Left hindlimb (tissue), 1 donor: ENCODE measurements at regions not wholly inside any gene's neighbourhood (a gene's known extent, or its start where the extent isn't known, plus 50 kb on each side); places are given as distances from the start of the nearest gene placed in this dataset.
A peak's percentile ranks its signal among the peaks of the same experiment; 100 is the strongest.
"Not testable (repeated sequence)": the region's sequence is repeated elsewhere in the genome, so short reads cannot be mapped to it uniquely, and the experiment has no call there.

Experiments
- DNase-seq: peaks from one replicate; pipeline ENCODE4 v3.0.0-alpha.2; 2018

DNA sequence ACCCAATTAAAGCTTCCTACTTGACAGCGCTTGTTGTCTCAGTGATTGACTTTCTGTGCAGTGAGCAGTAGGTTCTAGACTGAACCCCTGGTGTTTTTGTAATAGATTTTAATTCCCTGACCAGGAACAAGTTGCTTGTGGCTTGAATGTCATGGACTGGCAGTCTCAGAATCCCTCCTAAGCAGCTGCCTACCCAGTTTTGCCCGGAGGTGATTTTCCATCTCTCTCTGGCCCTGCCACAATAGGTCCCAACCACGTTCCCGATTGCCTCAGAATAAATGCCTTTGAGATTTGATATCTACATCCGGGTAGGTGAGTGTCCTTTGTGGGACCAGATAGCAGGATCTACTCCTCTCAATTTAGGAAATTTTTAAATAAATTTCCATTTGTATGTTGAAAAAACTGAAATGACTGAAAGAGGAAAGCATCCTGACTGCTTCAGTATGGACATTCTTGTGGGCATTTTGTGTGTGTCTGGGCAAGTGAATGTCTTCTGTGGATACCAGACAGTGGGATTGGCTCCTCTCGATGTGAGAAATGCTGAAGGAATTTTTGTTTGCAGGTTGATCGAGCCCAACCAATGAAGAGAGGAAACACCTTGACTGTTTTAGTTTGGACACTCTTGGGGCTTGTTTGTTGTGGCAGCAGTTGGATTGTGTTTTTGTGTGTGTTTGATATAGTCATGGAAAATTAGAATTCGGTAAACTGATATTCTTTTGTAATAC is 1607.4 kb downstream of the C4orf33 start:
- DNase-seq: no peak

DNA sequence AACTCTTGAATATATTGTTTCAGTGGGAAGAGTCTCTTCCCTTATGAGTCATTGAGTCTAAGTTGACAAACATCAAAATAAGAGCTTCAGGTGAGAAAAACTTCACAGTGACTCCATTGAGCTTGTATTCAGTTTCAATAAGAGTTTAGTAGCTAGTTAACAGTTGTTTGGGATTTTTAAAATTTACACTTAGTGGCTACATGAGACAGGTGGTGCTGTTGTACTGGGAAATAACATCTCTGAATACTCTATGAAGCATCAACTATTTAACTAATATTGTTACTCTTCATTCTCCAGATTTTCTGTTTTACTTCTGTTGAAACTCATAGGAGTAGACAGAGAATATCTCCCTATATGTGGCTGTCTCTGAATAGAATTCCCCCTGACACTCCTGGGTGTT is 1609.1 kb downstream of the C4orf33 start:
- no peak for DNase-seq

DNA sequence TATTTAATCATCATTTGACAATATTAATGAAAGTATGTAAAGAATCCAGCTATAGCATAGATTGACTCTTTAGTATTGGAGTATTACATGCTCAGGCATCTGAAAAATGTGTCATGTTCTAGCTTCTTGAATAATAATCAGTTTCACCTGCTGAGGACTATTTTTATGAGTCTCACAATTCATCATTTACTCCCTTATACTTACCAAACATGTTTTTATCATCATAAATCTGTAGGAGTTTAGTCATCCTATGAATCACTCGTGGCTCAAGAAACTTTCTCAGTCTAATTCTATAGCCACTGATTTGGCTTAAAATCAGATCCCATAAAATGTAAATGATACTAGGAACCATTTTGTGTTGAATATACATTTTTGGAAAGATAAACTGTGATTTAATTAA is 1616.1 kb downstream of the C4orf33 start:
- no peak for DNase-seq

DNA sequence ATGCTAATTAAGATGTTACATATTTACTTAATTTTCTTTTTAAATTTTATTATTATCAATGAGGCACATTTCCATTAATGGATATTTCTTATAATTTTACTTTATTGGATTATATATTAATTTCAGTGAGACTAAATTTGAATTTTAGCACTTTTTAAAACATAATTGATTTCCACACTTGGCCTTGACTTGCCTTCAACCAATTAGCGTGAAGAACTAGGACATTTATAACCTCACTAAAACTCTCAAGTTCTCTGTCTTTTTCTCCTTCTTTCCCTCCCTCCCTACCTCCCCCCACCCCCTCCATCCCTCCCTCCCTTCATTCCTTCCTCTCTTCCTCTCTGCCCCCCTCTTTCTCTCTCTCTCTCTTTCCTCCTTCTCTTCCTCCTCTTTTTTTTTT is 1618.1 kb downstream of the C4orf33 start:
- DNase-seq: no peak

DNA sequence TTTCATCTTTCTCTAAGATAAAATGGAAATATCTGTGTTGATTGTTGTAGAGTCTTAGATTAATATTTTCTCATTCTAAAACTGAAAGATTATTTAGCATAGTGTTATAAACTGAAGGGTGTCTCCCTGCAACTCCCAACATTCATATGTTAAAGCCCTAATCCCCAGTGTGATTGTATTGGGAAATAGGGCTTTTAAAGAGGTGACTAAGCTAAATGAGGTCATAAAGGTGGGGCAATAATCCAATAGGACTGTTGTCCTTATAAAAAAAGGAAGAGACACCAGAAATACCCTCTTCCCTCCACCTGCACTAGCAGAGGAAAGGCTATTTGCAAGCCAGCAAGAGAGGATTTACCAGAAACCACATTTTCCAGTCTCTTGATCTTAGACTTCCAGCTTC is 1626.4 kb downstream of the C4orf33 start:
- no peak for DNase-seq

DNA sequence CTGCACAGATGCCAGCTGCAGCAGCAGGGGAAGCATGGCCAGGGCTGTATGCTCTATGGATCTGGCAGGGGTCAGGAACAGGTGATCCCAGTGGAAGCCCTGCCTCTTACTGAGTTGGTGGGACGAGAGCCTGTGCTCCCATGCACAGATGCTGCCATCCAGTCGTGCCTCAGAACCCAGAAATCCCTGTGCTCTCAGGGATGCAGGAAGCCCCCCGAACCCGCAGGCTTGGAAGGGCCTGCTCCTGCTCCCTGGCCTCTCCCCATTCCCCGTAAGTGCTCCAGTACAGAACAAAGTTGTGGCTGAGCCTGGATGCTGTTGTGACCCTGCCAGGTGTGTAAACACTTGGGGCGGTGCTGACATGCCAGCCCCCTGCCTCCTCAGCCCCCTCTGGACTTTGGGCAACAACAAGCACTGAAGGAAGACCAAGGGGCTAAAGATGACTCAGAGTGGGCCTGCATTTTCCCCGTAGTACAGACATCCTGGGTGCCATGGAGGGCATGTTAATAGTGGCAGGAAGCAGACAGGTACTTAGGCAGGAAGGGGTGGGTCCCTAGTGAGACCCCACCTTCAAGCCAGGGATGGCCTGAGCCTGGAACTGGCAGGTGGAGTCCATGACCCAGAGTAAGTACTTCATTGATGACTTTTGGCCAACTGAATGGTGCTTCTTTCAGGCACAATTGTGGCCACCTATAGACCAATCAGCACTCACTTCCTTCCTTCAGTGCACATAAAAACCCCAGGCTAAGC is 1640.7 kb downstream of the C4orf33 start:
- DNase-seq: no peak

DNA sequence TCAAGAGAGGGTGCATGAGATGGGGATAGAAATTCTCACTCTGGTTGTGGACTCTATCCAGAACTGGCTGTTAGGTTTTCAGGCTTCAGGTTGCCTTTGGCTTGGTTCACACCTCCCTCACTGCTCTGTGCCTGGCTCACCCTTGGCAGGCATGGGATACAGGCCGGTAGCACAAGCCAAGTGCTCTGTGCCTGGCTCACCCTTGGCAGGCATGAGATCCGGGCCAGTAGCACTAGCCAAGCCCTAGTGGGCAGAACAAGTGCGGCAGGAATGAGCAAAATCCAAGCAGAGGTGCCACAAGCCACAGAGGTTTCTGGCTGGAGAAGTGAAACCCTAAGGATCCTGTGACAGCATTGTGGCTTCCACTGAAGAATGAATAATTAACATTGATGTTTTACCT is 1642.3 kb downstream of the C4orf33 start:
- DNase-seq: no peak

DNA sequence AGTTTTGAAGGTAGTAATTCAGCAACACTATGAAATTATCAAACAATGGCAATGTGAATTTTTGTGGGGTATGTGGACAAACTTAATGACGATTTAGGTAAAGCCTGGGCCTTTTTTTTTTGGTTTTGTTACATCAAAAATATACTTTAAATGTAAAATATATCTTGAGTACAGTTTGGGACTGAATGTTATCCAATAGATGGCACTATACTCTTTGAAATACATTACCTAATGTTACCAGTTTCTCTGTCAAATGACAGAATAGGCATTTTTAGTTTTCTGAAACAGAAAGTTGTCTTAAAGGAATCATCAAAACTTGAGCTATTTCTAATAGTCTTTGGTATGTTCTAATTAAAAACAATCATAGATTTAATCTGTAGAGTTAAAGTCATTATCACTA is 1651.9 kb downstream of the C4orf33 start:
- DNase-seq: no peak

DNA sequence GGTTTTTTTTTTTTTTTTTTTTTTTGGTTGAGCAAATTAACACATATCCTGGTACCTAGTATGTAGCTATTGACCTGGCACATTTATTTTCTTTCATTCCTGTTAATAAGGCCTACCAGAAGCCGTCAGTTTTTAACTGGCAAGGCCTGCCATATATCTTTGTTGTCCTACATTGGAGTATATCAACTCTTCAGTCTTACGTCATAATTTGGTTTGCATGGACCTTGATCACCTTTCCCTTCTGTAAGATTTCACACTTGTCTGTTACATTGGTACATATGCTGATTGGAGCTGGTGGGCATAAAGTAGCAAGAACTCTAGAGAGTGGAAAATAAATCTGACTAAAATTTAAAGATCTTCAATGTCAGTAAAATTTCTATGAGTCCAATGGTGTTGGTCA is 1658.0 kb downstream of the C4orf33 start:
- no peak for DNase-seq

DNA sequence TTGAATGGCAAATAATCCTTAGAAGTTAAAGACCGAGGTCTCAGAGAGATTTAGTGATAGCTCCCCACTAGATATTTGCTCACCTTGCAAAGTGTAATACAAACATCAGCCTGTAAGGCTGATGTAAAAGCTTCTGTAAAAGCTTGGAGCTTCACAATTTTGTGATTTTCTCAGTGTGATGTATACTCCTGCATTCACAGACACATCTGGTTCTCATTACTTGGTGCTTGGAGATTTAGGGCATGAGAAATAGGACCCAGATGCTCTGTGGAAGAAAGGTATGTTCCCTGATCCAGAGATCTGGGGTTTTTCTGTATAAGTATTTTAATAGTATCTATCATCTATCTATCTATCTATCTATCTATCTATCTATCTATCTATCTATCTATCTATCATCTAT is 1664.3 kb downstream of the C4orf33 start:
- no peak for DNase-seq

DNA sequence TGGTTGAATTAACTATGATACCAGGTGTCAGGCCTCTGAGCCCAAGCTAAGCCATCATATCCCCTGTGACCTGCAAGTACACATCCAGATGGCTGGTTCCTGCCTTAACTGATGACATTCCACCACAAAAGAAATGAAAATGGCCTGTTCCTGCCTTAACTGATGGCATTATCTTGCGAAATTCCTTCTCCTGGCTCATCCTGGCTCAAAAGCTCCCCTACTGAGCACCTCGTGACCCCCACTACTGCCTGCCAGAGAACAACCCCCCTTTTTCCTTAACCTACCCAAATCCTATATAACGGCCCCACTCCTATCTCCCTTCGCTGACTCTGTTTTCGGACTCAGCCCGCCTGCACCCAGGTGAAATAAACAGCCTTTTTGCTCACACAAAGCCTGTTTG is 1671.4 kb downstream of the C4orf33 start:
- DNase-seq: not testable (repeated sequence)

DNA sequence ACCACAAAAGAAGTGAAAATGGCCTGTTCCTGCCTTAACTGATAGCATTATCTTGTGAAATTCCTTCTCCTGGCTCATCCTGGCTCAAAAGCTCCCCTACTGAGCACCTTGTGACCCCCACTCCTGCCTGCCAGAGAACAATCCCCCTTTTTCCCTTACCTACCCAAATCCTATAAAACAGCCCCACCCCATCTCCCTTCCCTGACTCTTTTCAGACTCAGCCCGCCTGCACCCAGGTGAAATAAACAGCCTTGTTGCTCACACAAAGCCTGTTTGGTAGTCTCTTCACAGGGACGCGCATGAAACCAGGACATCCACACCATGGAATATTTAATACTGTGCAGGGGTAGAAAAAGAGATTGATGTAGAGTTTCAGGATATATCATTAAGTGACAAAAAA is 1677.0 kb downstream of the C4orf33 start:
- not testable (repeated sequence) for DNase-seq

DNA sequence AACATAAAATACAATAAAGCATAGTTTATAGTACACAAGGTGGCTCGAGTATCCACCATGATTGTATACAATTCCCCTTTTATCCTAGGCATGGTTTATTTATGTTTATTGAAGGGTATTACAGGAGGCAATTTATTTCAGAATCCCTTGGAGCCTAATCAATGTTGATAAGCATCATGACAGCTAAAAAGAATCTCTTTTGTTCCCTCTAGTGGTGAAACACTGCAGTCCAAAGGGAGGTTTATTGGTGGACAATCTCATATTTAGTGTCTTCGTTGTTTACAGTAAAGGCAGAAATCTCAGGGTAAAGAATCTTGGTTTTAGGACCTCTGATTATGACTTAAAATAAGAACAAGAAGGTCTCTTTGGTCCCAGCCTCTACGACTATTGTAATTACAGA is 1712.5 kb downstream of the C4orf33 start:
- no peak for DNase-seq

DNA sequence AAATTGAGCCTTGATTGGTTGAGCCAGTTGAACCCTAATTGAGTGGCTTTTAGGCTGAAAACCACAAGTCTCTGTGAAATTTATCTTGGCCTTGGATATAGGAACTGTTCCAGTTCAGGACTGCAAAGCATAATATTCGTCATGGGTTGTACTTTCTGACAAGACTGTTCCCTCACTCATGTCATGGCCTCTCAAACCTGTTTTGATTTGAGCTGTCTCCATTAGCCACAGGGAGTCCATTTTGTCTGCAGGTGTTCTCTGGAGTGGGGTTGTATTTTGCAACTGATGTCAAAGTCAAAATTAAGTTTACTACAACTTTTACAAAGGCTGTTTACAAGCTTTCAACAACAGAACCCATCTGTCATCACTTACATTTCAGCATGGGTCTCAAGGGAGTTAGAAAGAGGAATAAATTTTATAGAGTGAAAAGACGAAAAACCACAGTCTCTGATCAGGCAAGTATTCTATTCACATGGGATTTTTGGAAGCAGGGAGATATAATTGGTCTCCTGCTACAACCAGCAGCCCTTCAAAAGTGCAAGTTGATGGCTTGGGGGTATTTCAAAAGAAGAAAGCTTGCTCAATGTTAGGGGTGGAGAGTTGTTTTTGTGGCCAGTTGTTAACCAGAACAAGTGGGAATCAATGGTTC is 1716.3 kb downstream of the C4orf33 start:
- no peak for DNase-seq

DNA sequence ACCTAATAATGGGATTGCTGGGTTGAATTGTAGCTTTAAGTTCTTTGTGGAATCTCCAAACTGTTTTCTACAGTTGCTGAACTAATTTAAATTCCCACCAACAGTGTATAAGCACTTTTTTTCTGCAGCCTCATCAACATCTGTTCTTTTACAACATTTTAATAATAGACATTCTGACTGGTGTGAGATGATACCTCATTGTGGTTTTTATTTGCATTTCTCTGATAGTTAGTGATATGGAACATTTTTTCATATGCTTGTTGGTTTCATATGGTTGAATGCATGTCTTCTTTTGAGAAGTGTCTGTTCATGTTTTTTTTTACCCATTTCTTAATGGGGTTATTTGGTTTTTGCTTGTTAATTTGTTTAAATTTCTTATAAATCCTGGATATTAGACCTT is 1718.9 kb downstream of the C4orf33 start:
- DNase-seq: no peak

DNA sequence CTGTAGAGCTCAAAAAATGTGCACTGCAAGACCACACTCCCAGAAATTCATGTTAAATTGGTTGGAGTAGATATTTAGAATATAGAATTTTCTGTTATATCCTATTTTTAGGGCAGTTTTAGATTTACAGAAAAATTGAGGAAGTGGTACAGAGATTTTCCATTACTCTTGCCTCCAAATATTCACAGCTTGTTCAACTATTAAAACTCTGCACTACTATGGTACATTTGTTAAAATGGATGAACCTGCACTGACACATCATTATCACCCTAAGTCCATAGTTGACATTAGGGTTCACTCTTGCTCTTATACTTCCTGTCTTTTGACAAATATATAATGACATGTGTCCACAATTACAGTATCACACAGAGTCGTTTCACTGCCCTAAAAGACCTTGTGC is 1724.5 kb downstream of the C4orf33 start:
- no peak for DNase-seq

DNA sequence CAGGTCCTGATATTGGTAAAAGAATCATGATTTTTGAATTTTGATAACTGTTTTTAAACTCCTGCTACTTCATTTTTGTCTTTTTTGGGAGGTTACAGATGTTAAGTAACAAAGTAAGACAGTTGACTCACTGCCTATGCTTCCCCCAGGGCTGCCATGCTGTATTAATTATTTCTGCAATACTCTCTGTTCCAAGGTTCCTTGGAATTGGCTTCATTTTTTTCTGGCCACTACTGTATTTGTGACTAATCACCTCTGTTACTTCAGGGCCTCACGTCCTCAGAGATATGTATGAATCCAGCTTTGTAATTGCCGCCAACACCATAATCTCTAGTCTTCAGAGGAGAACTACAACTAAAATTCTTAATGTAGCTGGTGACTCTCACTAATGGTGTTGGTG is 1729.3 kb downstream of the C4orf33 start:
- no peak for DNase-seq

DNA sequence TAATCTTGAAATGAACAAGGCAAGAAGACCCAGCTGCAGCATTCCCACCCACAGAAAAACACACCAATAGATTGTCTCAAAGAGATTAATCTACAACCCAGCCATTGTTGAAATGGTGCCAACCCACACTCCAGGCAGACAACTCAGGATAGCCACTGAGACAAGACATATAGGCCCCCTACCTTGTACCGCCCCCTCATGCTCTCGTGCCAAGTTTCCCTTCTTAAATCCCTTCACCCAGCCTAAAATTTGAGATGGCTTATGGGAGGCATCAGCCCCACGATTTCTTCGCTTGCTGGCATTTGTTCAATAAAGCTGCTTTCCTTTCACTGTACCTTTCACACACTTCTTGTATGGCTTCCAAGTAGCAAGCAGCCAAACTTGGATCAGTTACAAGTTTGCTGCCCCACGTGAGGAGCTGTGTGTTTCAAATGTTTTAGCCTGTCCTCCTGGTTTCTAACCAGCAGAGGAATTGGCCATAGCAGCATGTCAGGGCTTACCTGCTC is 1754.1 kb downstream of the C4orf33 start:
- DNase-seq: peak; percentile 31

DNA sequence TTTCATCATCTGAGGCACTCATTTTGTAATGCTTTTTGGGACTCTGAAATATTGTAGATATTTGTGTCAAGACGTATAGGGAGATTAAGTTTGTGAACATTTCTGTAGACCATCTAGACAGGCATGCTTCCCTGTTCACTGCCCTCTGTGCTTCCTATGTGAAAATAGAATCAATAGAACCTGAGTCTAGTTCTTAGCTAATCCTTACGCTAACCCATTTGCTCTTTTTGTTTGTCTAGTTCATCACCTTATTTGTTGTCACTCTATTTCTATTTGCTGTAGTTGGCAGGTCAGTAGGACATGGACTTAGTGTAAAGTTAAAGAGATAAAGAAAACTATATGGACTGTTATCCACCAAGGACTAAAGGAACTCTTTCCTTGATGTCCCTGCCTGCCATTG is 1755.2 kb downstream of the C4orf33 start:
- no peak for DNase-seq

DNA sequence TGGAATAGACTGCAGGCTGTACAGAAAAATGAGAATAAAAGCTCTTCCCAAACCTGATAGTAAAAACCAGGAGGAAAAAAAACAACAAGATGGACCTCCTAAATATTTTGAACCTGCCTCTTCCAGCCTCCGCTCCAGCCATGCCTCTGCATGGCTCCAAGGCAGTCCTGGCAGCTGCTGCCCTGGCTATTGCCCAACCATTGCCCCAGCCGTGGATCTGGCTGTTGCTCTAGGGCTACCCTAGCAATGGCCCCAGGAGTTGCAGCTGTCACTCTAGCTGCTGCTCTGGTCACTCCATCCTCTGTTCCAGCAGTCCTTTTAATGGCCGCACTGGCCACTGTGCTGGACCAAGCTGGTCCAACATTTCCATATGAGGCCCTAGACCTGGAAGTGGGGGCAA is 1756.0 kb downstream of the C4orf33 start:
- no peak for DNase-seq

DNA sequence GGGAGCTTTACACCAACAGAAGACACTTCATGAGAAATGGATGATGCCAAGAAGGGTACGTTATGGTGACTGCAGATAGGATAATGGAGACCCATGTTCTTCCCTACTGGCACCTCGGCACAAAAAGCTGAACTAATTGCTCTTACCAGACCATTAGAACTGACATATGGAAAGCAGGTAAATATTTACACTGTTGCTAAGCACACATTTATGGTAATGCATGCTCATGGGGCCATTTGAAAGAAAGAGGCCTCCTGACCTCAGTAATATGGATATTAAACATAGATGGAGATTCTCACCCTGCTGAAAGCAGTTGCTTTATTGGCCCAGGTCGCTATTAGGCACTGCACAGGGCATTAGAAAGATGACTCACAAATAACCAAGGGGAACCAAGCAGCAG is 1759.6 kb downstream of the C4orf33 start:
- no peak for DNase-seq

DNA sequence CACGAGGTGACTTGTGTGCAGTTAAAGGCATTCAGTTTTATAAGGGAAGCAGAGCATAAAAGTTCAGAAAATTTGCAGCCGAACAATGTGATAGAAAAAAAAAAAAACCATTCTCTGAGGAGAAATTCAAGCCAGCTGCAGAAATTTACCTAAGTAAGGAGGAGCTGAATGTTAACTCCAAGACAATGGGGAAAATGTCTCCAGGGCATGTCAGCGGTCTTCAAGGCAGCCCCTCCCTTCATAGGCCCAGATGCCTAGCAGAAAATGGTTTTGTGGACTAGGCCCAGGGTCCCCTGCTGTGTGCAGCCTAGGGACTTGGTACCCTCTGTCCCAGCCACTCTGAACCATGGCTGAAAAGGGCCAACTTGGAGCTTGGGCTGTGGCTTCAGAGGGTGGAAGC is 1764.0 kb downstream of the C4orf33 start:
- DNase-seq: no peak

DNA sequence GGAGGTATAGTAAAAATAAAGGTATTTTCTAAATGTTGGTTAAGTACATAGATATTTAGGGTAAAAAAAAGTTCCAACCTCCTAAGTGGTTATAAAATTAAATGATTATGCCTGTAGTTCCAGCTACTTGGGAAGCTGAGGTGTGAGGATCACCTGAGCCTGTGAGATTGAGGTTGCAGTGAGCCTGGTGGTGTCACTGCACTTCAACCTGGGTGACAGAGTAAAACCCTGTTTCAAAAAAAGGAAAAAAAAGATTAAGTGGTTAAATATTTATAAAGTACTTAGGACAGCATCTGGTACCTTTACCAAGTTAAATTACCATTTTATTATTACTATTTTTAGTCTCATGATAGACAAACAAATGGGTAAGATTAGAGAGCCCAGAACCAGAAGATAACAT is 1801.0 kb downstream of the C4orf33 start:
- DNase-seq: no peak

DNA sequence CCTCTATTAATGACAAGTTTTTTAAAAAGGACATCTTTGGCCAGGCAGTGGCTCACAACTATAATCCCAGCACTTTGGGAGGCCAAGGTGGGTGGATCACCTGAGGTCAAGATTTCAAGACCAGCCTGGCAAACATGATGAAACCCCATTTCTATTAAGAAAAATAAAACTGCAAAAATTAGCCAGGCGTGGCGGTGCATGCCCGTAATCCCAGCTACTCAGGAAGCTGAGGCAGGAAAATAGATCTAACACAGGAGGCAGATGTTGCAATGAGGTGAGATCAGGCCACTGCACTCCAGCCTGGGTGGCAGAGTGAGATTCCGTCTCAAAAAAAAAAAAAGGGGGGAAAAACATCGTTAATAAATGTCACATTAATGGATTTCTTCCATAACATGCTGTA is 1805.4 kb downstream of the C4orf33 start:
- no peak for DNase-seq
